Nephron (organoid): ENCODE measurements at regions not wholly inside any gene's neighbourhood (a gene's known extent, or its start where the extent isn't known, plus 50 kb on each side); places are given as distances from the start of the nearest gene placed in this dataset.

Source experiments
- H3K27ac Mint-ChIP-seq, 3 experiments: 2 replicates each; pipeline ENCODE4 v1.8.0; 2020; ENCODE audit warnings: mixed read lengths in 3 of 3, mild to moderate bottlenecking in 2 of 3, moderate library complexity in 1 of 3
- H3K27me3 Mint-ChIP-seq: 2 replicates; pipeline ENCODE4 v1.8.0; 2021; ENCODE audit warnings: low read depth, mild to moderate bottlenecking, moderate library complexity, mixed read lengths
- H3K36me3 Mint-ChIP-seq: 2 replicates; pipeline ENCODE4 v1.8.0; 2020; ENCODE audit warnings: low read depth, mixed read lengths
- H3K4me1 Mint-ChIP-seq: 2 replicates; pipeline ENCODE4 v1.8.0; 2020; ENCODE audit warnings: mixed read lengths
- H3K4me3 Mint-ChIP-seq, 3 experiments: 2 replicates each; pipeline ENCODE4 v1.8.0; 2020; ENCODE audit warnings: mild to moderate bottlenecking in 3 of 3, mixed read lengths in 3 of 3, moderate library complexity in 2 of 3
- H3K9me3 Mint-ChIP-seq: 2 replicates; pipeline ENCODE4 v1.8.0; 2020; ENCODE audit warnings: mixed read lengths
- CTCF ChIP-seq, 3 experiments: fragments of 200-600 bp; sonication (generic); IDR thresholded peaks; one replicate each; pipeline ENCODE4 v1.5.0; 2021; ENCODE audit warnings: antibody characterized with exemption in 3 of 3; ENCODE audit not compliant: unreplicated experiment in 3 of 3

DNA sequence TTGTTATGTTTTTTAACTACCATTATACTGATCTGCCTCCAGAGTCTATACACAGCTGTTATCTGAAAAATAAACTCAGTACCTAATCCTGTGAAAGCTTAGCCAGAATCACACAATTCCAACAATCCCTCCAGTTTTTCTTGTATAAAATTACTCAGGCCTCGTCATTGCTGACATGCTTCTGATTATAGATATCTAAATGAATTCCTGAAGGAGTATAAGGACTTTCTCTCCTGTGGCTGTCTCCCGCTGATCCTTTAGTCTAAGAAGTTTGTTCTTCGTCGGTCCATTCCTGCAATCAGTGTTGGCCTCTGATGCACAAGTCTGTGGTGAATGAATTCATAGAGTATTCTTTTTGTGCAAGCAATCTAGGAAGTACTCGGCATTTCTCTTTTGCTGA is 288.9 kb upstream of the SEMA3C start:
- TF ChIP-seq CTCF (IDR thresholded peaks at IDR 0.05; ENCODE audit: unreplicated experiment in 3 of 3) = no peak
- peaks cover 16% of the 10 kb centered on the region for H3K4me1 Mint-ChIP-seq
- no peaks in the 10 kb centered on the region for H3K9me3 Mint-ChIP-seq
- H3K36me3 Mint-ChIP-seq = no peaks in the 10 kb centered on the region
- H3K4me3 Mint-ChIP-seq = no peak overlapping the region
- H3K27ac Mint-ChIP-seq = no peak overlapping the region
- H3K27me3 Mint-ChIP-seq = no peaks in the 10 kb centered on the region

GRCh38 chr7:81206667-81207360 is 288.0 kb upstream of the SEMA3C start:
- Mint-ChIP-seq H3K4me3 (no peak overlapping the region), H3K27ac (no peak overlapping the region), H3K36me3 (no peaks in the 10 kb centered on the region), H3K4me1 (peaks cover 15% of the 10 kb centered on the region), H3K27me3 (no peaks in the 10 kb centered on the region), H3K9me3 (no peaks in the 10 kb centered on the region)
- no peak for TF ChIP-seq CTCF (IDR thresholded peaks at IDR 0.05; ENCODE audit: unreplicated experiment in 3 of 3)

GRCh38 chr7:81206217-81206616 is 287.4 kb upstream of the SEMA3C start:
- H3K36me3 Mint-ChIP-seq = no peaks in the 10 kb centered on the region
- no peaks in the 10 kb centered on the region for H3K9me3 Mint-ChIP-seq
- no peak overlapping the region for H3K4me3 Mint-ChIP-seq
- no peak overlapping the region for H3K27ac Mint-ChIP-seq
- H3K4me1 Mint-ChIP-seq = peaks cover 10% of the 10 kb centered on the region
- no peak for TF ChIP-seq CTCF (IDR thresholded peaks at IDR 0.05; ENCODE audit: unreplicated experiment in 3 of 3)
- H3K27me3 Mint-ChIP-seq = no peaks in the 10 kb centered on the region

DNA sequence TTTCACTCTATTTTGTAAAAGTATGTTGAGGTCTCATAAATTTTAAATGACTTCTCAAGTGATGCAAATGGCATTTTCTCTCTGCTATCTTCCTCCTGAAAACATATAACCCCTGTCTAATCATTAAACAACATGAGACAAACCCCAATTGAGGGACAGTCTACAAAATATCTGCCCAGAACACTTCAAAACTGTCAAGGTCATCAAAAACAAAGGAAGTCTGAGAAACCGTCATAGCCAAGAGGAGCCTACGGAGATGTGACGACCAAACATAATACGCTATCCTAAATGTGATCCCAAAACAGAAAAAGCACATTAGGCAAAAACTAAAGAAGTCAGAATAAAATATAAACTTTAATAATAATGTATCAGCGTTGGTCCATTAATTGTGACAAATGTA is 282.3 kb upstream of the SEMA3C start:
- H3K9me3 Mint-ChIP-seq = no peaks in the 10 kb centered on the region
- H3K36me3 Mint-ChIP-seq = no peaks in the 10 kb centered on the region
- H3K27ac Mint-ChIP-seq = no peak overlapping the region
- H3K27me3 Mint-ChIP-seq = no peaks in the 10 kb centered on the region
- no peak for TF ChIP-seq CTCF (IDR thresholded peaks at IDR 0.05; ENCODE audit: unreplicated experiment in 3 of 3)
- H3K4me1 Mint-ChIP-seq = no peaks in the 10 kb centered on the region
- H3K4me3 Mint-ChIP-seq = no peak overlapping the region

DNA sequence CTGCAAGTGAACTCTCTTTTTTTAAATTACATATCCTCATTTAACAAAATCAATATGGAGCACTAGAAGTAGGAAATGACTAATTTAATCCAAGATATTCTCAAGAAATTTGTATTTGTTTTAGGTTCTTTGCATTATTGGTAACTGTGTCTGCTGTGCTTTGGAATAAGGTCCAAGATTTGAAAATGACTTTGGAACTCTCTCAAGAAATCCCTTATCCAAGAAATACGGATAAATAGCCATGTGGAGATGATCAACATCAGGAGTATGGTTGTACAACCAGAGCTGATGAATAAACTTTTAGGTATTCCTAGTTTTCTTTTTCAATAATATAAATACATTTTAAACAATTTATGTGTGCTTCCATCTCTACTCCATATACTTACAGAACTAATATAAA is 279.9 kb upstream of the SEMA3C start:
- no peaks in the 10 kb centered on the region for H3K27me3 Mint-ChIP-seq
- no peaks in the 10 kb centered on the region for H3K36me3 Mint-ChIP-seq
- no peak overlapping the region for H3K27ac Mint-ChIP-seq
- TF ChIP-seq CTCF (IDR thresholded peaks at IDR 0.05; ENCODE audit: unreplicated experiment in 3 of 3) = no peak
- H3K9me3 Mint-ChIP-seq = no peaks in the 10 kb centered on the region
- H3K4me1 Mint-ChIP-seq = no peaks in the 10 kb centered on the region
- no peak overlapping the region for H3K4me3 Mint-ChIP-seq

DNA sequence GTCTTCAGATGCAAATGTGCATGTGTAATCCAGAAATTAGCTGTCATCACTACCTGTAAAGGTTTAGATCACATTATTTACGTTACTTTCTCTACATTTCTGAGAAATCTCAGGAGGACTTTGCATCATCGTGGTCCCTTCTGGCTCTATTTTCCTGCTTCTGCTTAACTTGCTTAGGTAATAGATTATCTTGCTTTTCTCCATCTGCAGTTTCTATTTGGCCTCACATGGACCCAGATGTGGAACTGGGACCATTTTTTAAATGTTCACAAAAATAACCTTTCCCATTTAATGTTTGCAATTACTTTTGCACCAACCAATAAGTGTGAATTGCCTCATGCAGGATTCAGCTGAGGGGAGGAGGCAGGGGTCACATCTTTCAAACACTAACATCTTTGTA is 278.4 kb upstream of the SEMA3C start:
- no peaks in the 10 kb centered on the region for H3K36me3 Mint-ChIP-seq
- no peaks in the 10 kb centered on the region for H3K4me1 Mint-ChIP-seq
- H3K9me3 Mint-ChIP-seq = no peaks in the 10 kb centered on the region
- no peaks in the 10 kb centered on the region for H3K27me3 Mint-ChIP-seq
- no peak overlapping the region for H3K27ac Mint-ChIP-seq
- no peak for TF ChIP-seq CTCF (IDR thresholded peaks at IDR 0.05; ENCODE audit: unreplicated experiment in 3 of 3)
- H3K4me3 Mint-ChIP-seq = no peak overlapping the region
